ENCODE measurements at regions not wholly inside any gene's neighbourhood (a gene's known extent, or its start where the extent isn't known, plus 50 kb on each side); places are given as distances from the start of the nearest gene placed in this dataset.
A peak's percentile ranks its signal among the peaks of the same experiment; 100 is the strongest.

DNA sequence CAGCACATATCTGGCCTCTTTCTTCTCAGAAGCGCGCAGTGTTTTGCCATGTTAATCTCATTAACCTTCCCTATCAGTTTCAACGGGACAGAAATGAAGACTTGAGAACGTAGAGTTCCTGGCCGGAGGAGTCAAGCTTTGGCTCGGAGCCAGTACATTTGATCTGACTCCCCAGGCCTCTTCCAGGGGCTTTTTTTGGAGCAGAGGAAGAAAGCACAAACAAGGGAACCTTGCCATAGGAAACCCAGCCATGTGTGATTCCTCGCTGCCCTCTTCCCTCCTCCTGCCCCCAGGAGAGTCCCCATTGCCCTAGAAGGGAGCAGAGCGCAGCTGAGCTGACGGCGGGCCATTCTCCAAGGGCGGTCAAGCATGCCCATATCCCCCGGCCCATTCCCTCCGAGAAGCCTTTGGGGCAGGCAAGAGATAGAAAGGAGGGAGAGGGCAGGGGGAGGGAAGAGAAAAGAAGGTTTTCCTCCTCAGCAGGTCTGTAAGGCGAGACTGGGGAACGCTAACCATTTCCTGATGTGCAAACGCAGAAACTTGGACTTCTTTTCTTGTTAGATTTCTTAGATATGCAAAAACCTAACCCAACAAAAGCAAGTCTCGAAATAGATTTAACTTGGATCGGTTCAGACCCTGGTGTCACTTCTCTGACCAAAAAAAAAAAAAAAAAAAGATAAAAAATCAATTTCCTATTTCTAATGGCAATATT is 63.7 kb upstream of the POU3F3 start:
- DNase-seq (ENCODE audit: low read depth), result peak; percentile 54
- no peaks in the 10 kb centered on the region for H3K27me3 ChIP-seq (ENCODE audit: control insufficient read depth, insufficient read depth, low read length)

DNA sequence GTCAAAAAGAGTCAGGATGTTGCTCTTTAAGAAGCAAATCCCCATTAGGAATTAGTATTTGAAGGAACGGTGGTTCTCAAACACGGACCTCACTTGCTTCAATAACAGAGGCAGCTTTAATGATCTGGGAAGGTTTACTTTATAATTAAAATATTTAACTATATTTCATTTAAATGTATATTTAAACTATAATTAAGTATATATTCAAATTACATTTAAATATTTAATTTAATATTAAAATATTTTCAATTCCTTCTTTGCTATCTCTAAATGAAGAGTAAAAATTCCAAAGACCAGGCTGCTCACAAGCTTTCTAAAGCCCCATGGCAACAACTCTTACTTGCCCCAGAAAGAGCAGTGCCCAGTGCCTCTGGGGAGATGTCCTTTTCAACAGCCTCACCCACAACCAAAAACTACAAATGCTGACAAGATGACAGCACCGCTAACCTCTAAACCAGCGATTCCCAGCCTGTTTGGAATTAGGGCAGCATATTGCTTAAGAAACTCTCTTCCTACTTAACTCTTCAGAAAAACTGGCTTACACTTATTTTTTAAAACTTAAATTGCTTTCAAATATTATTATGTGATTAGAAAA is 62.9 kb upstream of the POU3F3 start:
- Histone ChIP-seq H3K27me3 (ENCODE audit: control insufficient read depth, insufficient read depth, low read length) (no peaks in the 10 kb centered on the region), H3K4me3 (ENCODE audit: low read depth, low read length) (no peak overlapping the region), H3K36me3 (ENCODE audit: control insufficient read depth, insufficient read depth, low read length) (no peaks in the 10 kb centered on the region)
- DNase-seq (ENCODE audit: low read depth), result no peak
- TF ChIP-seq, protein P1, sequence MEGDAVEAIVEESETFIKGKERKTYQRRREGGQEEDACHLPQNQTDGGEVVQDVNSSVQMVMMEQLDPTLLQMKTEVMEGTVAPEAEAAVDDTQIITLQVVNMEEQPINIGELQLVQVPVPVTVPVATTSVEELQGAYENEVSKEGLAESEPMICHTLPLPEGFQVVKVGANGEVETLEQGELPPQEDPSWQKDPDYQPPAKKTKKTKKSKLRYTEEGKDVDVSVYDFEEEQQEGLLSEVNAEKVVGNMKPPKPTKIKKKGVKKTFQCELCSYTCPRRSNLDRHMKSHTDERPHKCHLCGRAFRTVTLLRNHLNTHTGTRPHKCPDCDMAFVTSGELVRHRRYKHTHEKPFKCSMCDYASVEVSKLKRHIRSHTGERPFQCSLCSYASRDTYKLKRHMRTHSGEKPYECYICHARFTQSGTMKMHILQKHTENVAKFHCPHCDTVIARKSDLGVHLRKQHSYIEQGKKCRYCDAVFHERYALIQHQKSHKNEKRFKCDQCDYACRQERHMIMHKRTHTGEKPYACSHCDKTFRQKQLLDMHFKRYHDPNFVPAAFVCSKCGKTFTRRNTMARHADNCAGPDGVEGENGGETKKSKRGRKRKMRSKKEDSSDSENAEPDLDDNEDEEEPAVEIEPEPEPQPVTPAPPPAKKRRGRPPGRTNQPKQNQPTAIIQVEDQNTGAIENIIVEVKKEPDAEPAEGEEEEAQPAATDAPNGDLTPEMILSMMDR (IDR thresholded peaks at IDR 0.05; ENCODE audit: insufficient read depth, low read length, poor library complexity, severe bottlenecking), result no peak

More for the DNA sequence above, 63.7 kb upstream of the POU3F3 start:
- H3K4me3 ChIP-seq (ENCODE audit: low read depth, low read length), result no peak overlapping the region
- TF ChIP-seq, protein P1 (IDR thresholded peaks at IDR 0.05; ENCODE audit: insufficient read depth, low read length, poor library complexity, severe bottlenecking), result no peak
- no peaks in the 10 kb centered on the region for H3K36me3 ChIP-seq (ENCODE audit: control insufficient read depth, insufficient read depth, low read length)

DNA sequence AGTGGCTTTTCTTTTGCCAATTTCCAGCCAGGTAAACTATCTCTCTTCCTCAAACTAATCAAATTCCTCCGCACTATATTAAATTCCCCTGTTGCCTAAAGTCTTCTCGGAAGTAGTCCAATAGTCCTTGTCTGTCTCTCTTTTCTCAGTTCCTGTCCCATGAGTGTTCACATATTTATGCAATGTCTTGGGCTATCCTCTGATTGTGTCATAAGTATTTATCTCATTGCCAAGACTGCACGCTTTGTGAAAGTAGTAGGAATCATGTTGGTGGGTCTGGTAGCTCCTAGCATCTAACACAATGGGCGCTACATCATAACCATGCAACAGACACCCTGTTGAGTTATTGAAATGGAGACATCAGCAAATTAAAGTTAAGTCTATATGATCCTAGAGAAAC is 59.9 kb upstream of the POU3F3 start:
- H3K4me3 ChIP-seq (ENCODE audit: low read depth, low read length), result no peak overlapping the region
- DNase-seq (ENCODE audit: low read depth), result no peak
- TF ChIP-seq, protein P1 (IDR thresholded peaks at IDR 0.05; ENCODE audit: insufficient read depth, low read length, poor library complexity, severe bottlenecking), result no peak
- H3K27me3 ChIP-seq (ENCODE audit: control insufficient read depth, insufficient read depth, low read length), result no peaks in the 10 kb centered on the region
- H3K36me3 ChIP-seq (ENCODE audit: control insufficient read depth, insufficient read depth, low read length), result no peaks in the 10 kb centered on the region

DNA sequence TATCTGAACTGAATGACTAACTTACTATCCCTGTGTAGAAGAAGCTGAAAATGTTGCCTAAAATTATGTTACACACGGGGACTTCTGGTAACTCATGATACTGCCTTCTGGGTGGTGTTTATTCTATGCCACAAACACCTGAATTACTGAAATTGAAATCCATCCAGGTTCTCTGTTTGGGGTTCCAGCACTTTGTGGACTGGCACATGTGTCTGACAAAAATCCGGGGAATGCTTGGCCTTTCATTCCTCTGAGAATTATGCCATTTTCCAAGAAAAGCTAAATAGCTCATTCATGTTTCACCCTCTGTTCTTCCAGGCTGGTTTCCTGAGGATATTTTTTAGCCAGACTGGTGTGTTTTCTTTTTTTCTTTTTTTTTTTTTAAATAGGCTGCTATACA is 59.5 kb upstream of the POU3F3 start:
- H3K36me3 ChIP-seq (ENCODE audit: control insufficient read depth, insufficient read depth, low read length), result no peaks in the 10 kb centered on the region
- H3K27me3 ChIP-seq (ENCODE audit: control insufficient read depth, insufficient read depth, low read length), result no peaks in the 10 kb centered on the region
- H3K4me3 ChIP-seq (ENCODE audit: low read depth, low read length), result no peak overlapping the region
- DNase-seq (ENCODE audit: low read depth), result no peak
- TF ChIP-seq, protein P1 (IDR thresholded peaks at IDR 0.05; ENCODE audit: insufficient read depth, low read length, poor library complexity, severe bottlenecking), result no peak
